HFF-Myc (cell line): ENCODE measurements at regions not wholly inside any gene's neighbourhood (a gene's known extent, or its start where the extent isn't known, plus 50 kb on each side); places are given as distances from the start of the nearest gene placed in this dataset.

Experiments
- DNase-seq: peaks from one replicate; pipeline ENCODE4 v3.0.0-alpha.2; 2011; ENCODE audit warnings: low read depth; ENCODE audit errors: extremely low read depth
- H3K4me3 ChIP-seq: replicated peaks from 2 replicates; pipeline ENCODE4 v1.5.1; 2011; ENCODE audit warnings: low read depth, mild to moderate bottlenecking, control low read depth, low read length
- TF ChIP-seq, protein P1 (sequence below): IDR thresholded peaks from 2 replicates; pipeline ENCODE4 v1.5.1; 2012; ENCODE audit warnings: mild to moderate bottlenecking, low read depth, low read length, control low read depth; ENCODE audit errors: missing control alignments

- no peak overlapping the region for H3K4me3 ChIP-seq
- TF ChIP-seq, protein P1, sequence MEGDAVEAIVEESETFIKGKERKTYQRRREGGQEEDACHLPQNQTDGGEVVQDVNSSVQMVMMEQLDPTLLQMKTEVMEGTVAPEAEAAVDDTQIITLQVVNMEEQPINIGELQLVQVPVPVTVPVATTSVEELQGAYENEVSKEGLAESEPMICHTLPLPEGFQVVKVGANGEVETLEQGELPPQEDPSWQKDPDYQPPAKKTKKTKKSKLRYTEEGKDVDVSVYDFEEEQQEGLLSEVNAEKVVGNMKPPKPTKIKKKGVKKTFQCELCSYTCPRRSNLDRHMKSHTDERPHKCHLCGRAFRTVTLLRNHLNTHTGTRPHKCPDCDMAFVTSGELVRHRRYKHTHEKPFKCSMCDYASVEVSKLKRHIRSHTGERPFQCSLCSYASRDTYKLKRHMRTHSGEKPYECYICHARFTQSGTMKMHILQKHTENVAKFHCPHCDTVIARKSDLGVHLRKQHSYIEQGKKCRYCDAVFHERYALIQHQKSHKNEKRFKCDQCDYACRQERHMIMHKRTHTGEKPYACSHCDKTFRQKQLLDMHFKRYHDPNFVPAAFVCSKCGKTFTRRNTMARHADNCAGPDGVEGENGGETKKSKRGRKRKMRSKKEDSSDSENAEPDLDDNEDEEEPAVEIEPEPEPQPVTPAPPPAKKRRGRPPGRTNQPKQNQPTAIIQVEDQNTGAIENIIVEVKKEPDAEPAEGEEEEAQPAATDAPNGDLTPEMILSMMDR: no peak
- DNase-seq: no peak
These were observed 75.4 kb downstream of the CDC7 start for GRCh38 chr1:91575909-91576519.

DNA sequence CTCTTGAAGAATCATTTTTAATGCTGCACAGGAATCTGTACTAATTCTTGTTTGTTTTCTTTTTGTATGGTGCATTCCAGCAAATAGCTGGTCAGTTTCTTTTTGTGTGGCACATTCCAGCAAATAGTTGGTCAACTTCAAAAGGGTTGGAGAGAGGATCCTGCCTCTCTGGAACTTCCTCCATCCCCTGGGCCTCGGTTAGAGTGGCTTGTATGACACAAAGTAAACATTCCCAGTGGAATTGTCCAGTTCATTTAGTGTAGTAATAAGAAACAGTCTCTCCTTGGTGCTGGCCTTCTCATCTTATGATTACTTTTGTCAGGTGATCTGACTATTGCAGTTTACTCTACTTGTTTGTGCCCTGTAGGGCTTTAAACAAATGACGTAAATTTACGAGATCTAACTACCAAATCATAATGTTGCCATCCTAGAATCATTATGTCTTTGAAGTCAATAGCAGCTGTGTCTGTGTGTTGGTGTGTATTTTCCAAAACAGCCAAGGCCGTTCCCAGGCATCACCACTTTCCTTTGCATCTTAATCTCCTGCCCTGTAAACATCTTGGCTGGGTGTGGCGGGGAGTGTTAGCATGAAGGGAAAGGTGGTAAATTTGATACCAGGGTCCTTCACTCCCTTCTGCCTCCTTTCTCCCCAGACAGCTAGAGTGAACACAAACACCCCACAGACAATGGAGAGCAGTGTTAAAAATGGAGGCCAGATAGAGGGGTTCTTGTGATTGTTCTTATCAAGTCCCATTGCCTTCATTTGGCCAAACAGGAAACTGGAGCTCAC is 77.9 kb downstream of the CDC7 start:
- no peak overlapping the region for H3K4me3 ChIP-seq
- DNase-seq: no peak
- TF ChIP-seq, protein P1: no peak

GRCh38 chr1:91579658-91580228 is 79.1 kb downstream of the CDC7 start:
- DNase-seq: no peak
- TF ChIP-seq, protein P1: no peak
- no peak overlapping the region for H3K4me3 ChIP-seq

- peak; percentile 98 for DNase-seq
- no peak overlapping the region for H3K4me3 ChIP-seq
- TF ChIP-seq, protein P1: no peak
These were observed 81.8 kb downstream of the CDC7 start for GRCh38 chr1:91582431-91582921.

GRCh38 chr1:91583326-91583755 is 82.7 kb downstream of the CDC7 start:
- TF ChIP-seq, protein P1: no peak
- peak; percentile 98 for DNase-seq
- no peak overlapping the region for H3K4me3 ChIP-seq

DNA sequence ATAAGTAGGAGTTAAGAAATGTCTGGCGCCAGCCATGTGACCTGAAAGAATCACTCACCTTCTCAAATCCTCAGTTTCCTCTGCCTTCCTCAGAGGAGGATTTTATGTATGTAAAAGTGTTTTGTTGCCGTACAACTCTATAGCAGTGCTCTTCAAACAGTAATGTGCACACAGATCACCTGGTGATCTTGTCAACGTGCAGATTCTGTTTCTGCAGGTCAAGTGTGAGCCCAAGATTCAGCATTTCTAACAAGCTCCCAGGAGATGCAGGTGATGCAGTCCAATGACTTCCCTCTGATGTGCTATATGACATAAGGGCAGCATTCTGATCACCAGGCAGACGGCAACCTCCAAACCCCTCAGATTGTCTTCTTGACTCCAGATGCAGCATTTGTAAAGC is 83.7 kb downstream of the CDC7 start:
- TF ChIP-seq, protein P1: no peak
- no peak for DNase-seq
- no peak overlapping the region for H3K4me3 ChIP-seq
